ENCODE measurements at regions not wholly inside any gene's neighbourhood (a gene's known extent, or its start where the extent isn't known, plus 50 kb on each side); places are given as distances from the start of the nearest gene placed in this dataset.
"Not testable (repeated sequence)": the region's sequence is repeated elsewhere in the genome, so short reads cannot be mapped to it uniquely, and the experiment has no call there.

- DNase-seq, result no peak
Measured at GRCh38 chr7:86372262-86372661, 271.4 kb upstream of the GRM3 start.

GRCh38 chr7:86366946-86367345 is 276.8 kb upstream of the GRM3 start:
- no peak for DNase-seq

- not testable (repeated sequence) for DNase-seq
Measured at GRCh38 chr7:86340407-86340806, 303.3 kb upstream of the GRM3 start.

- DNase-seq, result no peak
Measured at GRCh38 chr7:86339051-86339450, 304.7 kb upstream of the GRM3 start.

- no peak for DNase-seq
Measured at GRCh38 chr7:86328801-86329433, 314.8 kb upstream of the GRM3 start.

GRCh38 chr7:86326847-86327246 is 316.9 kb upstream of the GRM3 start:
- DNase-seq, result no peak

GRCh38 chr7:86320889-86321288 is 322.8 kb upstream of the GRM3 start:
- DNase-seq, result no peak

GRCh38 chr7:86320341-86320740 is 323.4 kb upstream of the GRM3 start:
- no peak for DNase-seq

GRCh38 chr7:86313842-86314241 is 329.9 kb upstream of the GRM3 start:
- no peak for DNase-seq

GRCh38 chr7:86301301-86301700 is 342.4 kb upstream of the GRM3 start:
- DNase-seq, result no peak

- DNase-seq, result no peak
Measured at GRCh38 chr7:86295526-86295925, 348.2 kb upstream of the GRM3 start.

- DNase-seq, result no peak
Measured at GRCh38 chr7:86282014-86282682, 361.6 kb upstream of the GRM3 start.

GRCh38 chr7:86280150-86280549 is 363.6 kb upstream of the GRM3 start:
- DNase-seq, result no peak

GRCh38 chr7:86262781-86263180 is 380.9 kb upstream of the GRM3 start:
- DNase-seq, result no peak

GRCh38 chr7:86257894-86258293 is 385.8 kb upstream of the GRM3 start:
- no peak for DNase-seq

- no peak for DNase-seq
Measured at GRCh38 chr7:86252406-86252805, 391.3 kb upstream of the GRM3 start.

- DNase-seq, result no peak
Measured at GRCh38 chr7:86248977-86249376, 394.7 kb upstream of the GRM3 start.

- DNase-seq, result no peak
Measured at GRCh38 chr7:86243171-86243570, 400.5 kb upstream of the GRM3 start.

GRCh38 chr7:86226191-86226590 is 417.5 kb upstream of the GRM3 start:
- DNase-seq, result no peak

- no peak for DNase-seq
Measured at GRCh38 chr7:86222806-86223205, 420.9 kb upstream of the GRM3 start.

GRCh38 chr7:86214734-86215133 is 429.0 kb upstream of the GRM3 start:
- no peak for DNase-seq

- DNase-seq, result no peak
Measured at GRCh38 chr7:86212976-86213375, 430.7 kb upstream of the GRM3 start.

- DNase-seq, result no peak
Measured at GRCh38 chr7:86209036-86209435, 434.7 kb upstream of the GRM3 start.

- DNase-seq, result no peak
Measured at GRCh38 chr7:86207740-86208139, 436.0 kb upstream of the GRM3 start.
